ENCODE measurements at regions not wholly inside any gene's neighbourhood (a gene's known extent, or its start where the extent isn't known, plus 50 kb on each side); places are given as distances from the start of the nearest gene placed in this dataset.

- TF ChIP-seq CTCF (IDR thresholded peaks at IDR 0.05) (no peak), EZH2 (IDR thresholded peaks at IDR 0.05; ENCODE audit: borderline replicate concordance, insufficient read depth, low read depth, low read length, poor library complexity, severe bottlenecking) (no peak)
Measured at GRCh38 chr2:66995636-66996035, 401.5 kb upstream of the ETAA1 start.
